LNCaP clone FGC (cell line): ENCODE measurements at regions not wholly inside any gene's neighbourhood (a gene's known extent, or its start where the extent isn't known, plus 50 kb on each side); places are given as distances from the start of the nearest gene placed in this dataset.

Source experiments
- DNase-seq: peaks from one replicate; pipeline ENCODE4 v3.0.0-alpha.2; 2011; ENCODE audit warnings: low read depth
- H3K4me3 ChIP-seq: 2 replicates; pipeline ENCODE4 v1.5.1; 2011; ENCODE audit warnings: mild to moderate bottlenecking, low read depth, low read length, control low read depth
- CTCF ChIP-seq: IDR thresholded peaks from 2 replicates; pipeline ENCODE4 v1.5.1; 2012; ENCODE audit warnings: mild to moderate bottlenecking; ENCODE audit not compliant: control insufficient read depth, insufficient read depth; ENCODE audit errors: extremely low read depth

- DNase-seq, result no peak
- H3K4me3 ChIP-seq, result no peak overlapping the region
- TF ChIP-seq CTCF, result no peak
Observed at GRCh38 chr4:127239902-127240763, 392.6 kb upstream of the INTU start.

- H3K4me3 ChIP-seq, result no peak overlapping the region
- DNase-seq, result no peak
- no peak for TF ChIP-seq CTCF
Observed at GRCh38 chr4:127240764-127241105, 392.0 kb upstream of the INTU start.

- no peak for DNase-seq
- H3K4me3 ChIP-seq, result no peak overlapping the region
- no peak for TF ChIP-seq CTCF
Observed at GRCh38 chr4:127244515-127244914, 388.2 kb upstream of the INTU start.

- no peak for DNase-seq
- TF ChIP-seq CTCF, result no peak
- H3K4me3 ChIP-seq, result no peak overlapping the region
Observed at GRCh38 chr4:127246963-127247952, 385.5 kb upstream of the INTU start.

GRCh38 chr4:127249066-127249766, 383.5 kb upstream of the INTU start:
- no peak for DNase-seq
- no peak for TF ChIP-seq CTCF
- no peak overlapping the region for H3K4me3 ChIP-seq

GRCh38 chr4:127249767-127250108, 383.0 kb upstream of the INTU start:
- DNase-seq, result no peak
- TF ChIP-seq CTCF, result no peak
- H3K4me3 ChIP-seq, result no peak overlapping the region
